ENCODE measurements at regions not wholly inside any gene's neighbourhood (a gene's known extent, or its start where the extent isn't known, plus 50 kb on each side); places are given as distances from the start of the nearest gene placed in this dataset.

DNA sequence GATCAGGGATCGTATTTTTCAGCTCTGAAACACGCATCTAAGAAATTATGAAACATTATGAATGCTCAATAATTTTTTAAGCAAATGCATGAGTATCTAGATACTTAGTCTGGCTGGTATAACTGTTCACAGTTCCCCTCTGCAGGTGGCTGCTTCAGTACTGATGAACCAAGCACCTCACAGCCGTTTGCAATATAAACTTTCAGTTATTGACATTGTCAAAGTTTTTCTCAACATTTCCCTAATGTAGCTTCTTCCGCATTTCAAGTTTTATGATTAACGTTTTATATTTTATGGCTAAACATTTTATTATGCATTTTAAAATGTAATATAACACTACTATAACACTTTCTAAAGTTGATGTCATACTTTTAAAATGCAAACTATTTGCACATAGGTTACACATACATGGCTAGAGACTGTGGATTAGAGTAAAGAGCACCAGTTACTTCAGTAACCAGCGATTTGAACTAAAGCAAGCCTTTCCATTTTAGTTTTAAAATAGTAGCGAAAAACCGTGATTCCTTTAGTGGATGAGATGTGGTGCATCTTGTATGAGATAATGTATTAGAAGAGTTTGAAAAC is 495.4 kb downstream of the XIRP2 start:
- TF ChIP-seq SP1 (IDR thresholded peaks at IDR 0.05): no peak
- TF ChIP-seq HDGF (IDR thresholded peaks at IDR 0.05; ENCODE audit: borderline replicate concordance): no peak
- TF ChIP-seq, protein P1, sequence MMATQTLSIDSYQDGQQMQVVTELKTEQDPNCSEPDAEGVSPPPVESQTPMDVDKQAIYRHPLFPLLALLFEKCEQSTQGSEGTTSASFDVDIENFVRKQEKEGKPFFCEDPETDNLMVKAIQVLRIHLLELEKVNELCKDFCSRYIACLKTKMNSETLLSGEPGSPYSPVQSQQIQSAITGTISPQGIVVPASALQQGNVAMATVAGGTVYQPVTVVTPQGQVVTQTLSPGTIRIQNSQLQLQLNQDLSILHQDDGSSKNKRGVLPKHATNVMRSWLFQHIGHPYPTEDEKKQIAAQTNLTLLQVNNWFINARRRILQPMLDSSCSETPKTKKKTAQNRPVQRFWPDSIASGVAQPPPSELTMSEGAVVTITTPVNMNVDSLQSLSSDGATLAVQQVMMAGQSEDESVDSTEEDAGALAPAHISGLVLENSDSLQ (IDR thresholded peaks at IDR 0.05): no peak
- TF ChIP-seq SUZ12 (IDR thresholded peaks at IDR 0.05): no peak
- no peak for TF ChIP-seq NFRKB (IDR thresholded peaks at IDR 0.05)
- no peak for TF ChIP-seq LEF1 (IDR thresholded peaks at IDR 0.05; ENCODE audit: borderline replicate concordance)
- TF ChIP-seq ZNF384 (IDR thresholded peaks at IDR 0.05): no peak
- TF ChIP-seq FOXK2 (IDR thresholded peaks at IDR 0.05): no peak
- ChIA-PET POLR2A (no interaction called here), CTCF (no interaction called here)
- DNase-seq (ENCODE audit: extremely low spot score): no peak

GRCh38 chr2:167381349-167381748 is 493.1 kb downstream of the XIRP2 start:
- POLR2A ChIA-PET: no interaction called here
- CTCF ChIA-PET: no interaction called here
- TF ChIP-seq FOXA1 (IDR thresholded peaks at IDR 0.05) (no peak), SUZ12 (IDR thresholded peaks at IDR 0.05) (no peak), L3MBTL2 (conservative IDR thresholded peaks at IDR 0.05) (no peak), FOXK2 (IDR thresholded peaks at IDR 0.05) (no peak), ZNF384 (IDR thresholded peaks at IDR 0.05) (no peak), SP1 (IDR thresholded peaks at IDR 0.05) (no peak), HDGF (IDR thresholded peaks at IDR 0.05; ENCODE audit: borderline replicate concordance) (no peak), CTBP1 (IDR thresholded peaks at IDR 0.05; ENCODE audit: borderline replicate concordance) (no peak)
- TF ChIP-seq, protein P1 (IDR thresholded peaks at IDR 0.05): no peak
- DNase-seq (ENCODE audit: extremely low spot score): no peak

DNA sequence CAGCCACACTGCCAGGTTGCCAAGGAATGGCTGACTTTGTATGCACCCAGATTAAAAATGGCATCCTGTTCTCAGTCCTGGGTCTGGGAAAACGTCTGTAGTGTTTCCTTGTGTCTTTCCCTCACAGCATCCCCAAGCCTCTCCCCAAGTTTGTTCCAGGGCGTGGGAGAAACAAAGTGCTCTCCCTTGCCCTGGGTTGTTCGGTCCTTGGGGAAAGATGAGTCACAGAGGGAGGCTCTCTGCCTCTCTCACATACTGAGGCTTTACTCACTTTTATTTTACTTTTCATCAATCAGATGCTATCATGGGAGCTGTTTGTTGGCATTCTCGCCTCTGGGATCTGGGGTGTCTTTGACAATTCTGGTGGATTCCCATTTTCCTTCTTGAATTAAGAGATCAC is 492.3 kb downstream of the XIRP2 start:
- ChIA-PET CTCF (no interaction called here), POLR2A (no interaction called here)
- TF ChIP-seq NFRKB (IDR thresholded peaks at IDR 0.05) (no peak), L3MBTL2 (conservative IDR thresholded peaks at IDR 0.05) (no peak), HDGF (IDR thresholded peaks at IDR 0.05; ENCODE audit: borderline replicate concordance) (no peak), FOXM1 (IDR thresholded peaks at IDR 0.05; ENCODE audit: borderline replicate concordance) (no peak), FOXK2 (IDR thresholded peaks at IDR 0.05) (no peak), CTBP1 (IDR thresholded peaks at IDR 0.05; ENCODE audit: borderline replicate concordance) (no peak), TARDBP (IDR thresholded peaks at IDR 0.05) (no peak), SP1 (IDR thresholded peaks at IDR 0.05) (no peak), ZNF384 (IDR thresholded peaks at IDR 0.05) (no peak), FOXA1 (IDR thresholded peaks at IDR 0.05) (no peak), LEF1 (IDR thresholded peaks at IDR 0.05; ENCODE audit: borderline replicate concordance) (no peak)
- TF ChIP-seq, protein P1 (IDR thresholded peaks at IDR 0.05): no peak
- no peak for DNase-seq (ENCODE audit: extremely low spot score)

DNA sequence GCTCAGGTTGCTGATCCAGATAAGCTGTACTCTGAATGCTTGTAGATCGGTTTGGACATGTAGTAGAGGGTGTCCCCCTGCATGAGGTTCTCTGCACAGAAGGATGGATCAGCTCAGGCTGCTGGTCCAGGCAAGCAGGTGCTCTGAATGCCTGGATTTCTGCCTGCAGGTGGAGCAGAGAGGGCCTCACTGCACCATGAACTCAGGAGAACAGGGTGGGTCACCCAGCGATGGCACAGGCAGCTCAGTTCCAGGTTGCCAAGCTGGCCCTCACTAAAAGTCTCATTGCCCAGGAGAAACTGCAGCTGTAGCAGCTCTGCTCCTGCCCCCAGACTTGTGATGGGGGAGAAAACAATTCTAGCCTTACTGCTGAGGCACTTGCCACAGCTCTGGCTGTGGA is 491.8 kb downstream of the XIRP2 start:
- ChIA-PET CTCF (no interaction called here), POLR2A (no interaction called here)
- DNase-seq (ENCODE audit: extremely low spot score): no peak
- no peak for TF ChIP-seq HDGF (IDR thresholded peaks at IDR 0.05; ENCODE audit: borderline replicate concordance)
- TF ChIP-seq LEF1 (IDR thresholded peaks at IDR 0.05; ENCODE audit: borderline replicate concordance): no peak
- TF ChIP-seq ELF4 (IDR thresholded peaks at IDR 0.05): no peak
- TF ChIP-seq FOXM1 (IDR thresholded peaks at IDR 0.05; ENCODE audit: borderline replicate concordance): no peak
- no peak for TF ChIP-seq FOXK2 (IDR thresholded peaks at IDR 0.05)
- TF ChIP-seq TARDBP (IDR thresholded peaks at IDR 0.05): no peak
- no peak for TF ChIP-seq FOXA1 (IDR thresholded peaks at IDR 0.05)
- no peak for TF ChIP-seq BHLHE40 (IDR thresholded peaks at IDR 0.05; ENCODE audit: borderline replicate concordance)
- TF ChIP-seq ARNT (IDR thresholded peaks at IDR 0.05): no peak
- no peak for TF ChIP-seq L3MBTL2 (conservative IDR thresholded peaks at IDR 0.05)
- TF ChIP-seq CTBP1 (IDR thresholded peaks at IDR 0.05; ENCODE audit: borderline replicate concordance): no peak
- no peak for TF ChIP-seq NFRKB (IDR thresholded peaks at IDR 0.05)

- ChIA-PET CTCF (no interaction called here), POLR2A (no interaction called here)
- TF ChIP-seq ELF4 (IDR thresholded peaks at IDR 0.05): no peak
- TF ChIP-seq, protein P1 (IDR thresholded peaks at IDR 0.05): no peak
- no peak for TF ChIP-seq CTBP1 (IDR thresholded peaks at IDR 0.05; ENCODE audit: borderline replicate concordance)
- TF ChIP-seq SUZ12 (IDR thresholded peaks at IDR 0.05): no peak
- no peak for TF ChIP-seq LEF1 (IDR thresholded peaks at IDR 0.05; ENCODE audit: borderline replicate concordance)
- no peak for TF ChIP-seq ARNT (IDR thresholded peaks at IDR 0.05)
- no peak for TF ChIP-seq HDGF (IDR thresholded peaks at IDR 0.05; ENCODE audit: borderline replicate concordance)
- DNase-seq (ENCODE audit: extremely low spot score): no peak
These were observed 480.8 kb downstream of the XIRP2 start for GRCh38 chr2:167369083-167369482.

- TF ChIP-seq SUZ12 (IDR thresholded peaks at IDR 0.05) (no peak), L3MBTL2 (conservative IDR thresholded peaks at IDR 0.05) (no peak), FOXM1 (IDR thresholded peaks at IDR 0.05; ENCODE audit: borderline replicate concordance) (no peak), ELF4 (IDR thresholded peaks at IDR 0.05) (no peak), FOXA1 (IDR thresholded peaks at IDR 0.05) (no peak), NFRKB (IDR thresholded peaks at IDR 0.05) (no peak), LEF1 (IDR thresholded peaks at IDR 0.05; ENCODE audit: borderline replicate concordance) (no peak), ZNF384 (IDR thresholded peaks at IDR 0.05) (no peak), CTBP1 (IDR thresholded peaks at IDR 0.05; ENCODE audit: borderline replicate concordance) (no peak), ARNT (IDR thresholded peaks at IDR 0.05) (no peak), TARDBP (IDR thresholded peaks at IDR 0.05) (no peak)
- TF ChIP-seq, protein P1 (IDR thresholded peaks at IDR 0.05): no peak
- ChIA-PET POLR2A (no interaction called here), CTCF (no interaction called here)
- DNase-seq (ENCODE audit: extremely low spot score): no peak
These were observed 480.1 kb downstream of the XIRP2 start for GRCh38 chr2:167368371-167368770.
